Fibroblast of the conjunctiva (primary cell): ENCODE measurements at regions not wholly inside any gene's neighbourhood (a gene's known extent, or its start where the extent isn't known, plus 50 kb on each side); places are given as distances from the start of the nearest gene placed in this dataset.
A peak's percentile ranks its signal among the peaks of the same experiment; 100 is the strongest.
"Not testable (repeated sequence)": the region's sequence is repeated elsewhere in the genome, so short reads cannot be mapped to it uniquely, and the experiment has no call there.

Experiments used
- DNase-seq: peaks from one replicate; pipeline ENCODE4 v3.0.0-alpha.2; 2010; ENCODE audit warnings: low read depth

- no peak for DNase-seq
Observed at GRCh38 chr2:48043746-48044145, 137.4 kb upstream of the FBXO11 start.

GRCh38 chr2:48045613-48046012 lies 139.3 kb upstream of the FBXO11 start:
- no peak for DNase-seq

GRCh38 chr2:48048476-48049171 lies 142.3 kb upstream of the FBXO11 start:
- DNase-seq: peak; percentile 30

- no peak for DNase-seq
Observed at GRCh38 chr2:48049371-48049770, 143.1 kb upstream of the FBXO11 start.

- no peak for DNase-seq
Observed at GRCh38 chr2:48050711-48051110, 144.4 kb upstream of the FBXO11 start.

- DNase-seq: no peak
Observed at GRCh38 chr2:48059975-48060374, 153.7 kb upstream of the FBXO11 start.

DNA sequence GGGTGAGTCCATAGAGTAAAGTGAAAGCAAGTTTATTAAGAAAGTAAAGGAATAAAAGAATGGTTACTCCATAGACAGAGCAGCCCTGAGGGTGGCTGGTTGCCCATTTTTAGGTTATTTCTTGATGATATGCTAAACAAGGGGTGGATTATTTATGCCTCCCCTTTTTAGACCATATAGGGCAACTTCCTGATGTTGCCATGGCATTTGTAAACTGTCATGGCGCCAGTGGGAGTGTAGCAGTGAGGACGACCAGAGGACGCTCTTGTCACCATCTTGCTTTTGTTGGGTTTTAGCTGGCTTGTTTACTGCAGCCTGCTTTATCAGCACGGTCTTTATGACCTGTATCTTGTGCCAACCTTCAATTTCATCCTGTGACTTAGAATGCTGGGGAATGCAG lies 155.4 kb upstream of the FBXO11 start:
- not testable (repeated sequence) for DNase-seq

DNA sequence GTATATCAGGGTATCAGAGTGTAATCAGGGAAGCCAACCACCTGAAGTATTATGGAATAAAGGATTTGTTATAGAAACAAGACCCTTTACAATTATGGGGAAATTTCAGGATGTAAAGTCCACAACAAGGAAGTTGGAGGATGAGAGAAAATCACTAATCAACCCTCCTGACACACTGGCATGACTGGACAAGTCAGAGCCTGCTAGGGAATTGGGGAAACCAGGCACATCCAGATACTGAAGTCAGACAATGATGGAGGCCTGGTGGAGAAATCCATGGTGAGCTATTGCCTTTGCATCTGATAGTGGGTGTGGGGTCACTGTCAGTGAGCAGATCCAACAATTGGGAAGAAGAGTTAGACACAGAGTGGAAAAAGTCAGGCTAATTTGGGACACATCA lies 158.8 kb upstream of the FBXO11 start:
- DNase-seq: no peak

- DNase-seq: no peak
Observed at GRCh38 chr2:48066000-48066399, 159.7 kb upstream of the FBXO11 start.

- DNase-seq: no peak
Observed at GRCh38 chr2:48069769-48070168, 163.5 kb upstream of the FBXO11 start.

GRCh38 chr2:48070415-48070814 lies 164.1 kb upstream of the FBXO11 start:
- no peak for DNase-seq

DNA sequence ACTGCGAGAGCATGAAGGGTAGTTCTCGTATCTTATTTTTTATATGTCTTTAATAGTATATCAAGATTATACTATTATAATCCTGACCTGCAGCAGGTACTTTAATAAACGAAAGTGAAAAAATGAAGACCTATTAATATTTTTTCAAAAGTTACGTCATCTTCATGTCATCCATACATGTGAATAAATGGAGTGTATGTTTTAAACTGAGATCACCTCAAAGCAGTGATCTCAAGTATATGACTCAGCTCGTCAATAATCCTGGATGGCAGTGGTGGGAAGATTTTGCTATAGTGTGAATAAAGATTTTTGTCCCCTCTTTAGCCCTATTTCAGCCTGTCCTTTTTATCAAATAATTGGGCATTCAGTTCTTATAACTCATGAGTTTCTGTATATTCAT lies 166.3 kb upstream of the FBXO11 start:
- no peak for DNase-seq

DNA sequence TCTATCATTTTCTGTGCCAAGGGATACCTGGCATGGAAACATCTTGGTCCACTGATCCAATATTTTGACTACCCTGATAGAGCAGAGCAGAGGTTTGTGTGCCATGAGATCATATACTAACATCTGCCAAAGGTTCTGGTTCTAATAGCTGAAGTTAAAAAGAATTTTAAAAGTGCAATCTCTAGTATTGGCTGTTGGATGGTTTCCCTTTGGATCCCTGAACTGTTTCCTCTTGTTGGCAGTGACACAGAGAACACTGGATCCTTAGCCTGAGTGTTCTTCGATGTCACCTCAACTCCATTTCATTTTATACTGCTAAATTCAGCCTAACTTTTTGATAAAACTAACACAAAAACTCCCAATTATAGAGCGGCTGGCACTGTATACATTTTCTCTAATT lies 169.3 kb upstream of the FBXO11 start:
- no peak for DNase-seq

GRCh38 chr2:48080534-48081316 lies 174.4 kb upstream of the FBXO11 start:
- DNase-seq: no peak

- DNase-seq: no peak
Observed at GRCh38 chr2:48081317-48081628, 175.0 kb upstream of the FBXO11 start.

GRCh38 chr2:48085888-48086287 lies 179.6 kb upstream of the FBXO11 start:
- no peak for DNase-seq

DNA sequence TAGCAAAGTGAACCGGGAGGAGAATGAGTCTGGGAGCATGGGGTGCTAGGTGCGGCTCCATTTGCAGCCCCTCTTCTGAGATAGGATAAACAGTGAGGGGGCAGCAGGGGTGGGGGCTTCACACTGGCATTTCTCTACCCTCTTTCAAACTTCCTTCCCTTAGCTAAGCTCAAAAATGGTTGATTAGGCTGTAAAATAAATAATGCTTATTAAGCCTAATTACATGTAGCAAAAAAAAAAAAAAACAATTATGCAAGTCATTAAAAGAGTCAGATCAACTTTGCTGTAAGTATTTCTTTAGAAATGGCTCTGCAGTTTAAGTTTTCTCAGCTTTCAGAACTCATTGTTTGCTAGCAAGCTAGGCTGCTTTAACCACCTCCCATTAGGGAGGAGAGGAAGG lies 182.7 kb upstream of the FBXO11 start:
- no peak for DNase-seq

GRCh38 chr2:48089644-48090043 lies 183.3 kb upstream of the FBXO11 start:
- no peak for DNase-seq

DNA sequence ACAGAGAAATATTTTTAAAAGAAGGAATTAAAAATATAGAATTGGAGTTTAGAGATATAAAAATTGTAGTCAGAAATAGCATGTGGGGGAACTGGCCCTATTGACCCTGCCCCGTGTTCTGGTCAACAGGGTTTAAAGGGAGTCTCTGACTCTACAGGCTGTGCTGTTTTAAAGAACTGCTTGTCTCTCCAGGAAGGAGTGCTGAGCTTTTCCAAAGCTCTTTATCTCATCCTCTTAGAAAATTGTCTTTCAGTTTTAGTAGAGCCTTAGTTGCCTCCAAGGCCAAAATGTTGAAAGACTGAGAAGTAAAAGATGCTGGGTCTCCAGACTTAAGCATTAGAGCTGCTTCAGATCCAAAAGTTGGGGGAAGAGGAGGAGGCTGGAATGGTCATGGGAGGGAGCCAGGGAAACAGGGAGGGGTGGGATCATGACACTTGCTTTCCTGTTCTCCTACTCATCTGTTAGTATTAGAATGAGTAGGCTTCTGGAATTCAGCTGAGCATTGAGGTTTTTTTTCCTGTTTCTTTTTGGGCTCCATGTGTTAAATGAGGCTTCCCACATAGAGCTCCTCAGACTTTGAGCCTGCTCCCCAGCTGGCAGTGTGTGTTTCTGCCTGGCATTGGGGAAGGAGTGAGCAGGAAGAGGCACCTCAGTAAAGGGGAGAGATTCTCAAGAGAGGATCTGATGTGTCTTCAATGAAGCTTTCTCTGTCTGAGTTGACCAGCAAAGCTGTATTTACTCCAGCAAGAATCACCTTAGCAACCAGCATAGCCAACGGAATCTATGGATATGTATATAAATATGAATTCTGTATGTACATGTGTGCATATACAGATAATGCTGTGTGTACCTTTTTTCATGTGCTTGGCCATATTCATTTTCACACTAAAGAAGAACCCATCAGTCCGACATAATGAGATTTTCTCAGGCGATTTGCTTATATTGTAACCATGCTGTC lies 186.8 kb upstream of the FBXO11 start:
- DNase-seq: no peak

DNA sequence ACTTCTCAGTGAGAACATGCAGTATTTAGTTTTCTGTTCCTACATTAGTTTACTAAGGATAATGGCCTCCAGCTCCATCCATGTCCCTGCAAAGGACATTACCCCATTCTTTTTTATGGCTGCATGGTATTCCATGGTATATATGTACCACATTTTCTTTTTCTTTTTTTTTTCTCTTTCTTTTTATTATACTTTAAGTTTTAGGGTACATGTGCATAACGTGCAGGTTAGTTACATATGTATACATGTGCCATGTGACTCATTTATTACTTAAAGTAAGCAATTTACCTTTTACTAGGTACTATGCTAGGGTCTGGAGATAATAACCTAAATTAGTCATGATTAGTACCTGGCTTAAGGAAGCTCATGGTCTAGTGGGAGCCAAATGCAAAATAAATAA lies 190.5 kb upstream of the FBXO11 start:
- not testable (repeated sequence) for DNase-seq

DNA sequence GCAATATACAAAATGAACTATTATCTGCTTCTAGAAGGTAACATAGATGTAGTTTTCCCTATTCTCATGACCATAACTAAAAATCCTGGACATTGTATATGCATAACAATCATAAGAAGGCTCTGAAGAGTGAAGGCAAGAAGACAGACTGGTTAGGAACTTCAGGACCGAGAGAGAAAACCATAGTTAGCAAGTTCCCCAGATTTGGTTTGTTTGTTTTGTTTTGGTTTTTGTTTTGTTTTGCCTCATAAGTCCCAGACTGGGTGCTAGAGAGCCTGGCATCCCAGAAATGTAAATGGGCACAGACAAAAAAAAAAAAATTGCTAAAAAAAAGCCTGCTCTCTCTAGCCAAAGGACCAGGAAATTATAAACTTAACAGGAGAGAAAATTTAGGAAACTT lies 192.2 kb upstream of the FBXO11 start:
- no peak for DNase-seq

DNA sequence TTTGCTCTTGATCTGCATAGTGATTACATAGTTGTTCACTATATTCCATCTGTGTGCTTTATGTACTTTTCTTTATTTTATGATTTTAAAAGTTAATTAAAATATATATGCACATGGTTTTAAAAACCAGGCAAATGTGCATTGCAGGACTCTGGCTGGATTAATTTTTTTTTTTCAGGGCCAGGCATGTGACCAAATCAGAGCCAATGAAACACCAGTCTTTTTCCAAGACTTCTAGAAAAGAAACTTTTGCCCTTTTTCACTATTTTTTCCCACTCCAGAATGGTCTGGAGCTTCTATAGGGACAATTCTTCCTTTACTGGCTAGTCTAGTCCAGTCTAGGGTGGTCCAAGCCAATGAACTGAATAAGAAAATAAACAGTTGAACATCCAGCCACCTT lies 198.1 kb upstream of the FBXO11 start:
- no peak for DNase-seq

DNA sequence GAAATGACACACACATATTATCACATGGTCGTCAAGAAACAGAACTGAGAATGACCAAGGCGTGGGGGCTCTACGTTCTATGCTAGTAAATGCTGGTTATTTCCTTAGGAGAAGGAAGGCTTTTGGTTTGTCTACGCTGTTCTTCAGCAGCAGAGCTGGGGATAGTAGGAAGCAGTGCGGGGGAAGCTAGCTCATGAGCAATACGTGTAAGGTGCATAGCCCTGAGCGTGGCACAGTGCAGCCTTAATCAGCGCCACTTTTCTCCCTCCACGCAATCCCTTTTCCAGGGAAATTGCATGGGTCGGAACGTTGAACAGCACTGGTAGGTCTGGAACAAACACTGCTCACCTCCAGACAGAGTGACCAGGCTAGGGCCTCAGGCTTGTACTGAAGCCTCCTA lies 199.6 kb upstream of the FBXO11 start:
- DNase-seq: no peak
